ENCODE measurements at regions not wholly inside any gene's neighbourhood (a gene's known extent, or its start where the extent isn't known, plus 50 kb on each side); places are given as distances from the start of the nearest gene placed in this dataset.

DNA sequence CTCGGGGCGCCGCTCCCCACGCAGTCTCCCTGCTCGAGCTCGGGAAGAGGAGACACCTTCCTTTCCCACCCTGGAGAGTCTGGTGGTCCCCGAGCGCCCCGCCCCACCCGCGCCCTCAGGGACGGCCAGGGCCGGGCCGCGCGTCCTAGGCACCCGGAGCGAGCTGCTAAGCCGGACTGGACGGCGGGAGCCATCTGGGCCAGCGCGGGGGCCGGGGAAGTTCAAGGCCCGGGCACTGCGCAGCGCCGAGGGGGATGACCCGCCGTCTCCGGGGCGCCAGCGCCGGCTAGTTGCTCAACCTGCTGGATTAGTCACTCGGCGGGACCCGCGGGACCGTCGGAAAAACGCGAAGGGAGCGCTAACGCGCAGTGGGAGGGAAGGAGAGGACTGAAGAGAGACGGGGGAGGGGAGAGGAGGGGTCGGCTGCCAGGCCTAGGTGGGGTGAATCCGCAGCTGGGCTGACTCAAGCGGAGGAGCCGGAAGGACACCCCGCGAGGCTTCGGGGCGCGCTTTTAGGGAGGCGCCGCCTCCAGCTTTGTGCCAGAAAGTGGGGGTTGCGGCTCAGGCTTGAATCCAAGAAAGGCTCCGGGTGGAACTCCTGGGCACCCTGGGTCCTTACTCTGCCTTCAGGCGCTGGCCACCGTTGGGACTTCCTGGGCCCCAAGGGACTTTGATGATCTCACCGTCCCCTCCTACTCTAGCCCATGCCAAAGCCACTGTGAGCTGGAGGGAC lies 75.7 kb upstream of the FOXP4 start:
- peak in 1 of 2 donors; percentile 1 for DNase-seq (ENCODE audit: low read depth in 2 of 2)

DNA sequence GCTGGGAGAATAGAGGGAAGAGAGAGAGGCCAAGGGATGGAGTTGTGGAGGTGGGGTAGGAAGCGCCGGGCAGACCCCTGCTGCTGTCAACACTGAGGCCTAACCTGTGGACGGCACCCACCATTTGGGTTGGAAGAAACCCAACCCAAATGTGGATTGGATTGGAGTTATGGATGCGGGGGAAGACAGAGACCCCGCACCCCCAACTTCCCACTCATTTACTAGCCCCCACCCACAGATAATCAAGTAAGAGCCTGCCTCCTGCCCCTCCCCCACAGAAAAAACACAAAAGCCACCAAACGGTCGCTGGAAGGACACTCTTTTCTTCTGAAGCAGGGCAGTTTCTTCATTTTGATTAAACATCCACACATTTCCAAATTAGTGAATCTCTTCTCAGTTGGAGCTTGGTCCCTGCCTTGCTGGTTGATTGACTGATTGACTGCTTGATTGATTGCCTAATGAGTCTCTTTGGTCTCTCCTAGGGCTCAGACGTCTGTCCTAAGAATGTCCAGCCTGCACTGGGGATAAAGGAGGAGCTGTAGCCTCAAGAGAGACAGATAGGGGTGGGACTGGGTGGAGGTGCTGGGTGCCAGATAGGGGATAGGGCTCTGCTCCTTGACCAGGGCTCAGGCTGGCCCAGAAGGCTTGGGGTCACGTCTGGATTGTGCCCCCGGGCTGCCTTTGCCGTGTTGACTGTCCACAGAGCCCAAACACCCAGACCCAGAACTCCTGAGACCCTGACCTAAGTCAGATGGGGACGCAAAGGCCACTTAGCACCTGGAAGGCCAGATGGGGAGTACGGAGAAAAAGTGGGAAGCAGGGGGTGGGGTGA lies 74.9 kb upstream of the FOXP4 start:
- DNase-seq (ENCODE audit: low read depth in 2 of 2): no peak

DNA sequence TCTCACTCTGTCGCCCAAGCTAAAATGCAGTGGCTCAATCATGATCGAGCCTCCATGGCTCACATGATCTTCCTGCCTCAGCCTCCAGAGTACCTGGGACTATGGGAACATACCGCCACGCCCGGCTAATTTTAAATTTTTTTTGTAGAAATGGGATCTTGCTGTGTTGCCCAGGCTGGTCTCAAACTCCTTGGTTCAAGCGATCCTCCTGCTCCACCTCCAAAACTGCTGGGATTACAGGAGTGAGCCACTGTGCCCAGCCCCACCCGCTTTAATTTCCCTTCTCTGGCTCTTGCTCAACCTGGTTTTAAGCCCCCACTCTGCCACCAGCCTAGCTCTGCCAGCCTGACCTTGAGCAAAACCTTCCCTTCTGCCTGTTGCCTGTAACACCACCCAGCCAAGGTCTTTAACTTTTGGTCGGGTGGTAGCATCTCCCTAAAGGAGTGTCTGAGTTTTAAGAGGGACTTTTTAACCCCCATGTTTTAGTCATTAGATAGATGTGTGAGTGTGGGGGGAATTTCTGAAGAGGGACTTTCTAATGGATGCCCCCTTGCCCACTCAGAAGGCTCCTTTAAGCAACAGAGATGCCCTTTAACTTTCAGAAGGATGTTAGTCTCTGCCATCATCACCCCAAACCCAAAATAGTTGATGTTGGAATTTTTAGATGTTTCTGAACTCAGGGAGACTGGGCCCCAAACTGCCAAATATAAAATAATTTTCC lies 71.8 kb upstream of the FOXP4 start:
- no peak for DNase-seq (ENCODE audit: low read depth in 2 of 2)

DNA sequence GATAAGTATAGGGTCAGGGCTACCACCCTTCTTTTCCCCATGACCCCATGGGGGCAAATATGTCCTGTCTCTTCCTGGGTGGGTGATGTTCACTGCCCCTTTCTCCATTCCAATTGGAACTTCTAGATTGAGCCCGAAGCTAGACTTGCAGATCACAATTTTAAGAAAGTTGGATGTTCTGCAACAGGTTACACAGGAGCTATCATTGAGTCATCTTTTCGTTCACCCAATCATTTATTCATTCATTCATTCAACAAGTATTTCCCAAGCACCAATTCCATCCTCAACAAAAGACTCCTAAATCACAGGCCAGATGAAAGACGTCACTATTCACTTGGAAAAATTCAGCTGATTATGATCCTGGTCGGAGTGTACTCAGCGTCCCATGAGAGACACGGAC lies 71.0 kb upstream of the FOXP4 start:
- DNase-seq (ENCODE audit: low read depth in 2 of 2): no peak

DNA sequence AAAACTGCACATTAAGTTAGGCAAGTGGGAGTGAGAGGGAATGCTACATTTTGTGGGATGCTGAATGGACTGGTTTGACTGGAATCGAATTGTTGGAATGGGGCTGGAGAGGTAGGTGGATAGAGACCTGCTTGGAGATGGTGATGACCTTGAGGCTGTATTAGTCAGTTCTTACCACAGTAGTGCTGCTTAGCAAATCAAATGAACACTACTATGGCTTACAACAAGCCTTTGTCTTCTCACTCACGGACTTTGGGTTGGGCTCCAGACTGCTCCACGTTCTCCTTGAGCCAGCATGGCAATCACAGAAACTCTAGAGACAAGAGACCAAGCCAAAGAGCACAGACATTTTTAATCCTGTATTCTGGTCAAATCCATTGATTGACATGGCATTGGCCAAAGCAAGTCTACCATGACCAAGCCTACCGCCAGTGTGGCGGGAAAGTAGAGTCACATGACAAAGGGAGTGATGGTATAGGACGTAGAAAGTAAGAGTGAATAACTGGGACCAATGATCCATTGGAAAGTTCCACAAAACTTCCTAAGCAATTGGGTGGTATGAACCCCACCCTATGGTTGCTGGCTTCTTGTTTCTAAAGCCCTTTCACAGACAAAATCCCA lies 70.3 kb upstream of the FOXP4 start:
- no peak for DNase-seq (ENCODE audit: low read depth in 2 of 2)

DNA sequence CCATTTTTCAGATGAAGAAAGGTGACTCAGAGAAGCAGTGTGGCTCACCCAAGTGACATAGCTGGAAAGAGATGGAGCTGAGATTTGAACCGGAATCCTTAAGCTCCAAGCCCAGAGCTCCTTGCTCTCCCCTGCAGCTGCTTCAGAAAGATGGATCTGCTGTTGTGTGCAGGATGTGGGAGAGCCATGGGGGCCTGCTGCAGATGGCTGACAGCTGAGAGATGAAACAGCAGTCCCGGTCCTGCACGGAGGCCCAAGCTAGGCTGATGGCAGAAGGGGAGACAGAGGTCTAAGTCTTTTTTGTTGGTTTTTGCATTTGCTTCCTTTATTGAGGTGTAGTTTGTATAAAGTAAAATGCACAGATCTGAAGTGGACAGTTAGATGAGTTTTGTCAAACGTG lies 69.8 kb upstream of the FOXP4 start:
- DNase-seq (ENCODE audit: low read depth in 2 of 2): no peak

DNA sequence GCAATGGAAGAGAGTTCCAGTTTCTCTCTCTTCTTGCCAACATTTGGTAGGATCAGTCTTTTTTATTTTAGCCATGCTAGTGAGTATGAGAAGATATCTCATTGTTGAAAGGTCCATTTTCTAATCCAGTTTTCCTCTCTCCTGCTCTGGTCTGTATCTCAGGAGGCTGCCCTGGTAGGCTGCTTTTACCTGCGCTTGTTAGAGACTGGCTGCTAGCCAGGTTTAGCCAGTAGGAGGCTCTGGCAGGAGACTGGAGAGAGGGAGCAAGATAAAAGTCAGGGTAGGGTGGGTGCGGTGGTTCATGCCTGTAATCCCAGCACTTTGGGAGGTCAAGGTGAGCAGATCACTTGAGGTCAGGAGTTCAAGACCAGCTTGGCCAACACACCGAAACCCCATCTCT lies 68.6 kb upstream of the FOXP4 start:
- no peak for DNase-seq (ENCODE audit: low read depth in 2 of 2)

DNA sequence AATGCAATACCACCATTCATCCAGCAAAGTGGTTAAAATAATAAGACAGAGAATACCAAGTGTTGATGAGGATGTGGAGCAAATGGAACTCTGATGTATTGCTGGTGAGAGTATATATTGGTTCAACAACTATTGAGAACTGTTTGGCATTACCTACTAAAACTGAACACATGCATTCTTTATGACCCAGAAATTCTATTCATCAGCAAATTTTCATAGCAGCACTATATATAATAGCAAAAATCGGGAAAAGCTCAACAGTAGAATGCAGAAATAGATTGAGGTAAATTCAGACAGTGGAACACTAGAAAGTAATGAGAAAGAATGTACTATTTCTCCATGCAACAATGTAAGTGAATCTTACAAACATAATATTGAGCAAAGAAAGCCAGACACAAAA lies 62.2 kb upstream of the FOXP4 start:
- DNase-seq (ENCODE audit: low read depth in 2 of 2): no peak

DNA sequence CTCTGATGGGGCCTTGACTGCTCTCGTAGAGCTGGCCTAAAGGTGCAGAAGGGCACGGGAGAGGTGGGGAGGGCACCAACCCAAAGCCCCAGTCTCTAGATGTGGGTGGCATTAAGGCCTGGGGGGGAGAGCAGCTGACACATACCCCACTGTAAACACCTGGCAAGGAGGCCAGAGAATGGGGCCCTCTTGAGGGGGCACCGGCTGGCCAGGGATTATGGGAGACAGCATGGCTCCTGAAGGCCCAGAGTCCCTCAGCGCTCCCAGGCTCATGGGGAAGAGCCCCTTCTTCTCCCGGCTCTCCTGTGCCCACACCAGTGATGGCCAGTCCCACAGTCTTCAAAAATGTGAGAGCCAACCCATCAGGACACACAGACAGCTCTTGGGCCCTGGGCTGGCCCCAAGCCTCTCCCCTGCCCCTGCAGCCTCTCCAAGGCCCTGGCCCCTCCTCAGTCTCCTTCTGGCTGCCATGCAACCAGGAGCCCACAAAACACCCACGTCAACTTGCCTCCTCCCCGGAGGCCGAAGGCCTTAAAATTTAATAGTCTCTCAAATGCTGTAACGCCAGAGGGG lies 58.2 kb upstream of the FOXP4 start:
- no peak for DNase-seq (ENCODE audit: low read depth in 2 of 2)

DNA sequence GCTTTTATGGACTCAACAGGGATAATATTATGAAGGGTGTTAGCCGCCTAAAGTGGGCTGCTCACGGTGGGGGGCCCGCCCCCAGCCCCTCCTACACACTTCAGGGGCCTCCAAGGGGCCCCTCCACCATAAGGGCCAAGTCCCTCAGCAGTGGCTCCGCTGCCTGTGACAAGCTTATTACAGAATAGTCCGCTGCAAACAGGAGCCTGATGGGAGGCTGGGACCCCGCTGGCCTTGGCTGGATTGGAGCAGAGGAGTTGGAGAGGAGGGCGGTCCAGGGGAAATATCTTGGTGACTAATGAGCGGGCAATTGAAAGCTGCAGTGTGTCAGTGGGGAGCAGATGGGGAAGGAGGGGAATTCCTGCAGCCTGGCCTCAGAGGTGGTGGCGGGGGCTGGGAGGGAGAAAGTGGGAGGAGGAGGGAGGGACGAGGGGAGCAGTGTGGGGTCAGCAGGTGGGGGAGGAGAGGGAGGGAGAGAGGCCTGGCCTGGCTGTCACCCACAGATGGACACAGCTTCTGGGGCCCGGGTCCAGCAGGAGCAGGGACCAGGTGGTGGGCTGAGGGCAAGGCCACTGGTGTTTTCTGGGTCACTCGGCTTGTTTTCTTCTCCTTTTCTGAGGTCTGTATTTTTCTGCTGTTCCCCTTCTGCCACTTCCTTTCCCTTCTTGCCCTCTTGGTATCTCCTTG lies 57.6 kb upstream of the FOXP4 start:
- DNase-seq (ENCODE audit: low read depth in 2 of 2): no peak

DNA sequence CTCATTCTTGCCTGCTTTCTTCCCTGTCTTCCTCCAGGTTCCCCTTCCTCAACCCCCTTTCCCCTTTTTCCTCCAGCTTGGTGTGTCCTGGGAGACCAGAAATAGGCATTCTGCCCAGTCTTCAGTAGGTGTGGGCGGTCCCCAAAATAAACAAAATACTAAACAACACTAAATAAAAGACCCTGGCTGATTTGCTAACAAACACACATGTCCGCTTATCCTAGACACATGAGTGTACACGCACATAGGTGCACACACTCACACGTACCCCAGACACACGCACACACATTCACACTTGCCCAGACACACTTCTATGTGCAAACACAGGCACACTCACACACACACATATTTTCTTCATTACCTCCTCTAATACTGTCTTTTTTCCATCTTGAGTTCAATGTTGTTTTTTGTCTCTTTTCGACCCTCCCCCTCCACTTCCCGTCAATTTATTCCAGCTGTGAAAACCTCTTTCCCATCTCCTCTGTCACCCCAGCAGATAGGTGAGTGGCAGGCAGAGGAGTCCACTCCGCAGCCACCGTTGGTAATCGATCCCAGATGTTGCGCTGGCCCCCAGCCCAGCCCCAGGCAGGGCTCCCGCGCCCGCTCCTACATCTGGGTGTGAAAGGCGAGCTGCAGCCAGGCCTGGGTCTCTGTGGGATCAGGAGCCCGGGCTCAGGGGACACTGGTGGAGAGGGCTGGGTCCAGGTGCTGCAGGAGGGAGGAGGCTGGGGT lies 56.9 kb upstream of the FOXP4 start:
- DNase-seq (ENCODE audit: low read depth in 2 of 2): no peak

DNA sequence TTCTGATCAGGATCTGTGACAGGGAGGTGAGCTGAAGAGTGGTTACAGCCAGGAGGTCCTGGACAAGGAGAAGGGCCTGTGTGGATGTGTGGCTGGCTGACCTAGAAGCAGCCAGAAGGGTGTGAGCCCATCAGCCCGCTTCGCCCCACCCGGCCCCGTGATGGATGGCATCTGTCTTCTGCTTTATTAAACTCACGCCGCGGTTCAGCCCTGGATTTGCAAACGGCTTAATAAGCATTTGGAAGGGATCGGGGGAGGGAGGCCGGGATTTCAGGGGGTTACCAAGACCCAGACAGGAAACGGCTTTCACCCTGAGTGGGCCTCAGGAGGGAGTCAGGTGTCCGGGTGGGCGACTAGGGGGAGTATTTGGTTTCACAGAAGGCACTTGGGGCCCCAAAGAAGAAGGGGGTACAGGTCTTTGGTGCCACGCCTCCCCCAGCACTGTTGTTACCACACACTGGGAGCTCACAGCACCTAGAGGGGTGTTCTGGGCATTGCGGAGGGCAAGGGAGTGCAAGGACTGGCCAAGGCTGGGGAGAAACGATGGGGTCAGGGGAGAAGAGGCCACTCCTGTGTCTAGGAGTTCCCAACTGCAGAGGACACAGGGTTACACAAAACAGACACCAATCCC lies 53.8 kb upstream of the FOXP4 start:
- no peak for DNase-seq (ENCODE audit: low read depth in 2 of 2)

DNA sequence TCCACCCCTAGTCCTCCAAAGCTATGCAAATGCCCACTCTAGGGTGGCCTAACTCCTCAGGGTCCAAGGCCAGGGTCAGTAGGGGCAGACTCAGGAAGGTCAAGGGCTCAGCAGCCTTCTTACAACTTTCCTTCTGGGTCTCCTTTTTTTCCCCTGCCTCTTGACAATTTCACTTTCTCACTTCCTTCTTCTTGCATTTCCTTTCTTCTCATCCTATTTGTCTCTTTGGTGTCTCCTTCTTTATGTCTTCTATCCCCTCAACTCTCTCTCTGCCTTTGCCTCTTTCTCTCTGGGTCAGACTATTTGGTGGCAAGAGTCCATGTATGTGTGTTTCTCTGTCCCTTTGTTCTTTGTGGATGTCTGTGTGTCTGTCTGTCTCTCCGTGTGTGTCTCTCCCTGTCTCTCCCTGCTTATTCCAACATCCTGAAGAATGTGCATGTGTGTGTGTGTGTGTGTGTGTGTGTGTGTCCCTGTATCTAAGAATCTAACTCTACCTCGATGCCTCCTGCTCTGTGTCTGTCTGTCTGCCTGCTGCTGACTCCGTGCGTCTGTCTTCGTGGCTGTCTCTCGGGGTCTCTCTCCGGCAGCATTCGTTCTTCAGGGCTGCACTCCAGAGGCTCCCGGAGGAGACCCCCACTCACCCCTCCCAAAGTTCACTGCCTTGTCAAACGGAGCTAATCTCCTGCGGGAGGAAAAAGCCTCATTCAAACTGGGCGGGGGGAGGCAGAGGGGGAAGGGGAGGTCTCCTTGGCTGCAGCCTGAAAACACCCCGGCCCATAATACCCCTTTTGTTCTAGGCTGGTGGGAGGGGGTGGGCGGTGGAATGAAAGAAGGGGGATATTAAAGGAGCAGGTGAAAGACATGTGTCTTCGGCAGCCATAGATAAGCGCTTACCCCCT lies 51.7 kb upstream of the FOXP4 start:
- DNase-seq (ENCODE audit: low read depth in 2 of 2): no peak
